ENCODE measurements at regions not wholly inside any gene's neighbourhood (a gene's known extent, or its start where the extent isn't known, plus 50 kb on each side); places are given as distances from the start of the nearest gene placed in this dataset.

GRCh38 chr1:34278211-34278610 is 101.5 kb downstream of the C1orf94 start:
- 80 to 87% methylated on average over 4 of the region's 4 CpGs for WGBS, 2 donors

GRCh38 chr1:34279971-34280370 is 103.3 kb downstream of the C1orf94 start:
- DNase-seq = no peak
- H3K27ac ChIP-seq = no peak overlapping the region
- no peaks in the 10 kb centered on the region for H3K4me1 ChIP-seq
- peaks cover 0 to under 1% (median 0%) of the 10 kb centered on the region in 3 donors for H3K27me3 ChIP-seq
- H3K4me3 ChIP-seq = no peak overlapping the region
- 83 to 90% methylated on average over 1 of the region's 1 CpG for WGBS, 2 donors
- intact Hi-C loops (cut with DNase I) = loop anchor here (5.0 kb wide), 1 partner anchor 333 kb away; no protein-coding TSS in a partner anchor
- H3K36me3 ChIP-seq = no peaks in the 10 kb centered on the region
- H3K9me3 ChIP-seq = no peaks in the 10 kb centered on the region
- TF ChIP-seq POLR2AphosphoS5 (IDR thresholded peaks at IDR 0.05) = no peak
- TF ChIP-seq POLR2A (IDR thresholded peaks at IDR 0.05) = no peak
- no peak for TF ChIP-seq EP300 (IDR thresholded peaks at IDR 0.05)
- TF ChIP-seq, protein P1, sequence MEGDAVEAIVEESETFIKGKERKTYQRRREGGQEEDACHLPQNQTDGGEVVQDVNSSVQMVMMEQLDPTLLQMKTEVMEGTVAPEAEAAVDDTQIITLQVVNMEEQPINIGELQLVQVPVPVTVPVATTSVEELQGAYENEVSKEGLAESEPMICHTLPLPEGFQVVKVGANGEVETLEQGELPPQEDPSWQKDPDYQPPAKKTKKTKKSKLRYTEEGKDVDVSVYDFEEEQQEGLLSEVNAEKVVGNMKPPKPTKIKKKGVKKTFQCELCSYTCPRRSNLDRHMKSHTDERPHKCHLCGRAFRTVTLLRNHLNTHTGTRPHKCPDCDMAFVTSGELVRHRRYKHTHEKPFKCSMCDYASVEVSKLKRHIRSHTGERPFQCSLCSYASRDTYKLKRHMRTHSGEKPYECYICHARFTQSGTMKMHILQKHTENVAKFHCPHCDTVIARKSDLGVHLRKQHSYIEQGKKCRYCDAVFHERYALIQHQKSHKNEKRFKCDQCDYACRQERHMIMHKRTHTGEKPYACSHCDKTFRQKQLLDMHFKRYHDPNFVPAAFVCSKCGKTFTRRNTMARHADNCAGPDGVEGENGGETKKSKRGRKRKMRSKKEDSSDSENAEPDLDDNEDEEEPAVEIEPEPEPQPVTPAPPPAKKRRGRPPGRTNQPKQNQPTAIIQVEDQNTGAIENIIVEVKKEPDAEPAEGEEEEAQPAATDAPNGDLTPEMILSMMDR (IDR thresholded peaks at IDR 0.05) = no peak

More at GRCh38 chr1:34278211-34278610, 101.5 kb downstream of the C1orf94 start:
- Histone ChIP-seq H3K9me3 (no peaks in the 10 kb centered on the region), H3K36me3 (no peaks in the 10 kb centered on the region), H3K27me3 (peaks cover 0 to 4% (median 0%) of the 10 kb centered on the region in 3 donors), H3K27ac (no peak overlapping the region), H3K4me1 (no peaks in the 10 kb centered on the region), H3K4me3 (no peak overlapping the region)
- intact Hi-C loops (cut with DNase I) = no loop called here
- TF ChIP-seq, protein P1 (IDR thresholded peaks at IDR 0.05) = no peak
- TF ChIP-seq EP300 (IDR thresholded peaks at IDR 0.05) (no peak), POLR2AphosphoS5 (IDR thresholded peaks at IDR 0.05) (no peak), POLR2A (IDR thresholded peaks at IDR 0.05) (no peak)
- DNase-seq = no peak

- 84 to 85% methylated on average over 4 of the region's 4 CpGs for WGBS, 2 donors
- intact Hi-C loops (cut with DNase I) = loop anchor here (5.0 kb wide), 1 partner anchor 333 kb away; no protein-coding TSS in a partner anchor
- Histone ChIP-seq H3K9me3 (no peaks in the 10 kb centered on the region), H3K27me3 (no peaks in the 10 kb centered on the region), H3K27ac (no peak overlapping the region), H3K36me3 (no peaks in the 10 kb centered on the region), H3K4me3 (no peak overlapping the region), H3K4me1 (no peaks in the 10 kb centered on the region)
- no peak for DNase-seq
- TF ChIP-seq EP300 (IDR thresholded peaks at IDR 0.05) (no peak), POLR2A (IDR thresholded peaks at IDR 0.05) (no peak), POLR2AphosphoS5 (IDR thresholded peaks at IDR 0.05) (no peak)
- TF ChIP-seq, protein P1 (IDR thresholded peaks at IDR 0.05) = no peak
Measured at GRCh38 chr1:34280509-34280908, 103.8 kb downstream of the C1orf94 start.

GRCh38 chr1:34283142-34283541 is 106.4 kb downstream of the C1orf94 start:
- no peak for TF ChIP-seq EP300 (IDR thresholded peaks at IDR 0.05)
- intact Hi-C loops (cut with DNase I) = loop anchor here (5.0 kb wide), 1 partner anchor 336 kb away; no protein-coding TSS in a partner anchor
- no peaks in the 10 kb centered on the region for H3K9me3 ChIP-seq
- no peaks in the 10 kb centered on the region for H3K27me3 ChIP-seq
- H3K4me3 ChIP-seq = no peak overlapping the region
- no peaks in the 10 kb centered on the region for H3K4me1 ChIP-seq
- H3K27ac ChIP-seq = no peak overlapping the region
- H3K36me3 ChIP-seq = no peaks in the 10 kb centered on the region
- no peak for DNase-seq
- 47 to 77% methylated on average over 3 of the region's 3 CpGs for WGBS, 2 donors

GRCh38 chr1:34286511-34286910 is 109.8 kb downstream of the C1orf94 start:
- H3K9me3 ChIP-seq = no peaks in the 10 kb centered on the region
- no peaks in the 10 kb centered on the region for H3K4me1 ChIP-seq
- no peaks in the 10 kb centered on the region for H3K36me3 ChIP-seq
- H3K4me3 ChIP-seq = no peak overlapping the region
- H3K27me3 ChIP-seq = no peaks in the 10 kb centered on the region
- intact Hi-C loops (cut with DNase I) = no loop called here
- 74 to 79% methylated on average over 6 of the region's 6 CpGs for WGBS, 2 donors
- no peak for DNase-seq
- TF ChIP-seq POLR2AphosphoS5 (IDR thresholded peaks at IDR 0.05) = no peak
- no peak for TF ChIP-seq EP300 (IDR thresholded peaks at IDR 0.05)
- TF ChIP-seq, protein P1 (IDR thresholded peaks at IDR 0.05) = no peak
- TF ChIP-seq POLR2A (IDR thresholded peaks at IDR 0.05) = no peak
- no peak overlapping the region for H3K27ac ChIP-seq

All from sigmoid colon (tissue), 6 donors.